Epidermal melanocyte (primary cell): ENCODE measurements at regions not wholly inside any gene's neighbourhood (a gene's known extent, or its start where the extent isn't known, plus 50 kb on each side); places are given as distances from the start of the nearest gene placed in this dataset.

Source experiments
- DNase-seq: peaks from one replicate; pipeline ENCODE4 v3.0.0; 2011; ENCODE audit warnings: low spot score; ENCODE audit not compliant: insufficient read length

GRCh38 chr22:22802339-22802970 lies 85.2 kb upstream of the IGLL5 start:
- no peak for DNase-seq

GRCh38 chr22:22803285-22803853 lies 84.2 kb upstream of the IGLL5 start:
- no peak for DNase-seq

GRCh38 chr22:22810018-22810427 lies 77.6 kb upstream of the IGLL5 start:
- DNase-seq = no peak

DNA sequence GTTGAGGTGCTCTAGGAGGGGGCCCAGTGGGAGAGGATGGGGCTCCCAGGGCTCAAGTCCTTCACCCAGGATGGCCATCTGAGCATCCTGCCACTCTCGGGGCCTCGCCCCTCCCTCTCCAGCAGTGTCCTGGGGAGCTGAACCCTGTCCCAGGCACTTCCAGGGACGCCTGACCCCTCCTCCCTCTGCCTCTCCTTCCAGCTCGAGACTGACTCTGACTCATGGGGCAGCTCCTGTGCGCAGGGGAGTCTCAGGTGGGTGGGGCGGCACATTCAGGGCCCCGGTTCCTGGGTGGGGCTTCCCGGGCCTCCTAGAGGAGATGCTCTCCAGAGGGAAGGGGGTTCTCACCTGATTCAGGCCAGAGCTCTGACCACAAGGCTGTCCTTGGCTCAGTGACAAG lies 77.1 kb upstream of the IGLL5 start:
- no peak for DNase-seq

- DNase-seq = no peak
Observed at GRCh38 chr22:22811016-22812009, 76.3 kb upstream of the IGLL5 start.

GRCh38 chr22:22812031-22812905 lies 75.3 kb upstream of the IGLL5 start:
- no peak for DNase-seq

- no peak for DNase-seq
Observed at GRCh38 chr22:22813126-22814075, 74.2 kb upstream of the IGLL5 start.

- no peak for DNase-seq
Observed at GRCh38 chr22:22814666-22815396, 72.8 kb upstream of the IGLL5 start.

DNA sequence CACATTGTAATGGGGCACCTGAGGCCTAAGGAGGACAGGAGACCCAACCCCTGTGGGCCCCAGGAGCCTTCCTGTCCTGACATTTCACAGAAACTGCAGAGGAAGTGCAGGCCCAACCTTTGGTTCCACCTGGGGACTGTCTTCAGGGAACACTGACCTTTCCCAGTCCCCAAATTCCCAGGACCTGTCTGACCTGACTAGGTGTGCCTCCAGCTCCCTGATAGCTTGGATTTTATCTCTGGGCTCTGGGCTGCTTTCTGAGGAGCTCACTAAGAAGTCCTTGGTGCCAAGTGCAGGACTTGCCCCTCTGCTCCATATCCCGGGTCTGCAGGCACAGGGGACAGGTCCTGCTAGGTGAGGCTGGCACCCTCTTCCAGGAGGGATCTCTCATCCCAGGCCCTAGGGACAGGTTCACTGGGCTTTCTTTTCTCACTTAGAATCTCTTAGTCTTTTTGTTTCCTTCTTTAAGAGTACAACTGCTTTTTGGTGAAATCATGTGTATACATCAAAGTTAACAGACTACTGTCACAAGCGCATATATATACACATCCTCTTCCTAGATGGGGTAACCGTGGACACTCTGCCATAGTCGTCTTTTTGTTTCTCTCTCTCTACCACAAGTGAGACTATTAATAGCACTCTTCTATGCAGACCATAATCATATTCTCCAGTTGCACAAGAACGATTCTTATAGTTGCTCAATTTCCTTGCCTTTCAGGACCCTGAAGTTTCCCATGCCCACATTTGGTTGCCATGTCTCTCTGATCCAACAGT lies 72.0 kb upstream of the IGLL5 start:
- DNase-seq = no peak

- no peak for DNase-seq
Observed at GRCh38 chr22:22816171-22816514, 71.5 kb upstream of the IGLL5 start.

DNA sequence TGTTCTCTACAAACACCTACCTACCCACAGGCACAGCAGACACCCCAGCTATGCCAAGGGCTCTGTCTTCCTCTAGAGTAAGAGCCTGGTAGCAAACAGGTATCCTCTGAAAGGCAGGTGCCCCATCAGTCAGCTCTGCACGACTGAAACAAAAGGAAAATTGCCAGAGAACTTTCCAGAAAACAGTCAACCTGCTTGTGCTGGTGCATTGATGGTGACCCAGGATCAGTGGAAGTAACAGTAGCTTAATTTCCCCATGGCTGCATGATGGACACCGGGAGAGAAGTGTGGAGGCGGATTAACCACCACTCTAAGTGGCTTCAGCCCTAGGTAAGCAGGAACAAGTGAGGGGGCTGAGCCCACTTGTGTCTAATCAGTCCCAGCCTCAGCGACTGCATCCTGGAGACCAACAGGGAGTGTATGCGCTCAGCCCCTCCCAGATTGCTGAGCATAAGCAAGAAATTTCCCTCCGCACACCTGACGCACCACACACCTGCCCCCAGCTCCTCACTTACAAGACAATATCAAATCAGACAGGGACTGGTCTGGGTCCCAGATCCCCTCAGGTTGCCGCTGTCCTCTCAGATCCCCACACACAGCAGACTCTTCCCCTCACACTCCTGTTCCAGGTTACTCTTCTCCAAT lies 70.7 kb upstream of the IGLL5 start:
- DNase-seq = no peak

- DNase-seq = no peak
Observed at GRCh38 chr22:22817468-22818201, 70.0 kb upstream of the IGLL5 start.

DNA sequence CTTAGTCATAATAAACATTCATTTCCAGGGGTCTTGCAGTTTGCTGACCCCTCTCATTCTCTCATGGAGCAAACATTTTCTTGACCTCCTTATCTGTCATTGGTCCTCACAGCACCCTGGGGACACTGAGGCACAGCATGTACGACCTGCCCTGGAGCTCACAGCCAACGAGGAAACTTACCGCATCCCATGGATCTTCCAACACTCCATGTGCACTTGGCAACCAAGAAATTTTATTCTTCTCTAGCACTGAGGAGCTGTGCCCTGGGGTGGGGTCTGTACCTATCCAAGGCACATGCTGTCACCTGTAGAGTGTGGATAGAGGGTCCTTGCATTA lies 69.4 kb upstream of the IGLL5 start:
- DNase-seq = no peak

DNA sequence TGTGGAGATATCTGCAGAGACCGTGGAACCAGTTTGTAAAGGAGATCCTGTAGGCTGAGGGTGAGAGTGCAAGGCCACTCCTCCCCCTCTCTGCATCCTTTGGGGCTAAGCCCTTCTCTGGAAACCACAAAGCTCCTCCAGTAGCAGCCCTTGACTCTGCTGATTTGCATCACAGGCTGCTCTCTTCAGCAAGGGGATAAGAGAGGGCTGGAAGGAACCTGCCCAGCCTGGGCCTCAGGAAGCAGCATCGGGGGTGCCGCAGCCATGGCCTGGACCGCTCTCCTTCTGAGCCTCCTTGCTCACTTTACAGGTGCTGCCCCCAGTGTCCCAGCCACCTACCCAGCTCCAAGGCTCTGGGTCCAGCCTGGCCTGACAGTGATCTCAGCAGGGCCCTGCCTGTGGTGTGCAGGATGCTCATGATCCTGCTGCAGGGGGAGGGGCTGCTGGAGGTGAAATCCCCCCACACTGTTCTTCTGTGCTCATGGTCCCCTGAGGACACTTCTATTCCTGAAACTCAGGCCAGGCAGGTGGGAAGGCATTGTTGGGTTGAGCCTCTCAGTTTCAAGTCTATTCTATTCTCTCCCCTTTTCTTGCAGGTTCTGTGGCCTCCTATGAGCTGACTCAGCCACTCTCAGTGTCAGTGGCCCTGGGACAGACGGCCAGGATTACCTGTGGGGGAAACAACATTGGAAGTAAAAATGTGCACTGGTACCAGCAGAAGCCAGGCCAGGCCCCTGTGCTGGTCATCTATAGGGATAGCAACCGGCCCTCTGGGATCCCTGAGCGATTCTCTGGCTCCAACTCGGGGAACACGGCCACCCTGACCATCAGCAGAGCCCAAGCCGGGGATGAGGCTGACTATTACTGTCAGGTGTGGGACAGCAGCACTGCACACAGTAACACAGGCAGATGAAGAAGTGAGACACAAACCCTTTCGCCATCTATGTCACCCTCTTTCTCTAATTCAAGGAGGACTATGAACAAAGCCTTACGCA lies 68.5 kb upstream of the IGLL5 start:
- no peak for DNase-seq

DNA sequence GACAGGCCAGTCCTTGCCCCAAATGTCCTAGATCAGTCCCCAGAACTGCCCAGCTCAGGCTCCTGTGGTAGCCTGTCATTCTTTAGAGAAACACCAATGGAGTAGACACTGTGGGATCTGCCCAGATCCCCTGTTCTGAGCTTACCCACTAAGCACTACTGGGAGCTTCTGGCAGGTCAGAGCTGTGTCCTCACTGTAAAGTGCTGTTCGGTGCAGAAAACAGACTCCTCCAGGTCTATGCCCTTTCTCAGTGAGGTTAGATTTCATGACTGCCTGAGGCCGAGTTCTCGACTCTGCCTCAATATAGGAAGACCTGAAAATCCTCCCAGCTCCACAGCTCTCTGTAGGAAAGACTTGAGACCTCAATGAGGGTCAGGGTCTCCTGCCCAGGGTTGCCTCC lies 67.5 kb upstream of the IGLL5 start:
- no peak for DNase-seq

DNA sequence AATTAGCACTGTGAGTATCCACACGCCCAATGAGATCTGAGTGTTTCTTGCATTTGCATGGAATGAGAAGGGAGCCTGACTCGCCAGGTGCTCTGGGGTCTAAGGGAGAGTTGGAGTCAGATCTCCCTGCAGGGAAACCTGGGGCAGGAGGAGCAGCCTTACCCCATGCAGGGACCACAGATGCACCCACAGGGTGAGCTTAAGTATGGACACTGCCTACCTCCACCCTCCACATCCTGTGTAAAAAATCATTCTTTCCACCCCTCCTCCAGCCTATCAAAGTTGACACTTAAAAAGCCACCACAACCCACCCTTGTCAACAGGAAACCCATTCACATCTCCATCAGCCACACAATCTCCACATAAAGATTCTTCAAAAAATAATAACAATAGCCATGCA lies 67.0 kb upstream of the IGLL5 start:
- DNase-seq = no peak

DNA sequence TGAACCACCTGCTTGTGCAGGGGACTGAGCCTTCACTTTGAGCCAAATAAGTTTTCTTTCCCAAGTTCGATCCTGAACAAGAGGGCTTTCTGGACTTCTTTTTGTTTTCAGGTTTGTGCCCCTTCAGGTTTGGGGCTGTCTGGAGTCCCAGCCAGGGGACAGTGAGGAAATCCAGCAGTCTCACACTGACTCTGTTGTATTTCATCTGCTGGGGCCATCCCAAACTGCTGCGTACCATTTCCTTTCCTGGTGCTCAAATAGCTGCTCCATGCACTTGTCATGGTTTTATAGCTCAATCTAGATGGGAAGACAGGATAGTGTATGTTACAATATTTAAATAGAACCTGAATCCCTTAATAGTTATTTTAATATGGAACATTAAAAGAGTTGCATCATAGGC lies 66.3 kb upstream of the IGLL5 start:
- no peak for DNase-seq
